ENCODE measurements at regions not wholly inside any gene's neighbourhood (a gene's known extent, or its start where the extent isn't known, plus 50 kb on each side); places are given as distances from the start of the nearest gene placed in this dataset.

GRCh38 chr11:110802162-110802561 is 89.9 kb upstream of the ARHGAP20 start:
- intact Hi-C loops (cut with micrococcal nuclease), result no loop called here

GRCh38 chr11:110801328-110801727 is 89.1 kb upstream of the ARHGAP20 start:
- POLR2A ChIA-PET, result no interaction called here
- H3K27me3 Mint-ChIP-seq (ENCODE audit: insufficient read depth, unreplicated experiment), result peaks cover 22% of the 10 kb centered on the region

More at GRCh38 chr11:110802162-110802561, 89.9 kb upstream of the ARHGAP20 start:
- Mint-ChIP-seq H3K9me3 (ENCODE audit: unreplicated experiment) (no peaks in the 10 kb centered on the region), H3K4me1 (ENCODE audit: insufficient read depth, unreplicated experiment) (no peaks in the 10 kb centered on the region), H3K36me3 (ENCODE audit: insufficient read depth, unreplicated experiment) (no peaks in the 10 kb centered on the region), H3K27me3 (ENCODE audit: insufficient read depth, unreplicated experiment) (peaks cover 30% of the 10 kb centered on the region), H3K27ac (ENCODE audit: low read depth, unreplicated experiment) (no peak overlapping the region), H3K4me3 (ENCODE audit: unreplicated experiment) (no peak overlapping the region)
- ChIA-PET CTCF (no interaction called here), POLR2A (no interaction called here)
- no TSS peak for BruUV-seq (replicated peaks)
- no peak for DNase-seq (ENCODE audit: unreplicated experiment)
- TF ChIP-seq, protein P1, sequence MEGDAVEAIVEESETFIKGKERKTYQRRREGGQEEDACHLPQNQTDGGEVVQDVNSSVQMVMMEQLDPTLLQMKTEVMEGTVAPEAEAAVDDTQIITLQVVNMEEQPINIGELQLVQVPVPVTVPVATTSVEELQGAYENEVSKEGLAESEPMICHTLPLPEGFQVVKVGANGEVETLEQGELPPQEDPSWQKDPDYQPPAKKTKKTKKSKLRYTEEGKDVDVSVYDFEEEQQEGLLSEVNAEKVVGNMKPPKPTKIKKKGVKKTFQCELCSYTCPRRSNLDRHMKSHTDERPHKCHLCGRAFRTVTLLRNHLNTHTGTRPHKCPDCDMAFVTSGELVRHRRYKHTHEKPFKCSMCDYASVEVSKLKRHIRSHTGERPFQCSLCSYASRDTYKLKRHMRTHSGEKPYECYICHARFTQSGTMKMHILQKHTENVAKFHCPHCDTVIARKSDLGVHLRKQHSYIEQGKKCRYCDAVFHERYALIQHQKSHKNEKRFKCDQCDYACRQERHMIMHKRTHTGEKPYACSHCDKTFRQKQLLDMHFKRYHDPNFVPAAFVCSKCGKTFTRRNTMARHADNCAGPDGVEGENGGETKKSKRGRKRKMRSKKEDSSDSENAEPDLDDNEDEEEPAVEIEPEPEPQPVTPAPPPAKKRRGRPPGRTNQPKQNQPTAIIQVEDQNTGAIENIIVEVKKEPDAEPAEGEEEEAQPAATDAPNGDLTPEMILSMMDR (IDR thresholded peaks at IDR 0.05; ENCODE audit: unreplicated experiment), result no peak

DNA sequence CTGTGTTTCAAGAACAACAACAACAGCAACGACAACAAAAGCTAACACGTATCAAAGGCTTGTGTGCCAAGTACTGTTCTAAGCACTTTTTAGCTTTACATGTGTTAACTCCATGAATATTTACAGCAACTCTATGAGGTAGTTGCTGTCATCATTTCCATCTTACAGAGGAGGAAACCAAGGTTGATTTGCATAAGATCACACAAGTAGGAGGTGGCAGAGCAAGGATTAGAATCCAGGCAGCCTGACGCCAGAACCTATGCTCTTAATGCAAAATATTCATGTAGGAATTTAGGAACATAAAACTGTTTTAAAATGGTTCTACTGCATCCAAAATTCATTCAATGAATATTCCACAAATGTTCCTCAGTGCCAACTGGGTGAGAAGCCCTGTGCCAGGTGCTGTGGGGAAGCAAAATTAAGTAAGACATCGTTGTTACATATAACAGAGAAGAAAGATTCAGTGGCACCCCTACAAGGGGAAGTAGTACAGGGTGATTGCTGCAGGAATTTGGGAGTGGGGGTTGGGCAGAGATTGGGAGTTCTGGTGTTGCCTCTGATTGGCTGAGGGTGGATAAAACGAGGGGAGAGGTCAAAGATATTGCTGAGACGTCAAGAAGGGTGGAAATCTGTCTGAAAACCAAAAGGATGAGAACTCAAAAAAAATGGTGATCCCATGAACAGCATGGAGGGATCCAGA is 86.1 kb upstream of the ARHGAP20 start:
- intact Hi-C loops (cut with micrococcal nuclease), result no loop called here

More at GRCh38 chr11:110801328-110801727, 89.1 kb upstream of the ARHGAP20 start:
- Mint-ChIP-seq H3K4me1 (ENCODE audit: insufficient read depth, unreplicated experiment) (no peaks in the 10 kb centered on the region), H3K36me3 (ENCODE audit: insufficient read depth, unreplicated experiment) (no peaks in the 10 kb centered on the region), H3K4me3 (ENCODE audit: unreplicated experiment) (no peak overlapping the region), H3K9me3 (ENCODE audit: unreplicated experiment) (no peaks in the 10 kb centered on the region), H3K27ac (ENCODE audit: low read depth, unreplicated experiment) (no peak overlapping the region)
- no TSS peak for BruUV-seq (replicated peaks)
- intact Hi-C loops (cut with micrococcal nuclease), result no loop called here
- CTCF ChIA-PET, result no interaction called here
- DNase-seq (ENCODE audit: unreplicated experiment), result no peak
- TF ChIP-seq, protein P1 (IDR thresholded peaks at IDR 0.05; ENCODE audit: unreplicated experiment), result no peak

GRCh38 chr11:110797453-110797852 is 85.2 kb upstream of the ARHGAP20 start:
- CTCF ChIA-PET, result no interaction called here
- POLR2A ChIA-PET, result interaction anchor here (0.6 kb wide), 1 partner anchor 204 kb away, joined by 3 read pairs; no protein-coding TSS in a partner anchor
- TF ChIP-seq, protein P1 (IDR thresholded peaks at IDR 0.05; ENCODE audit: unreplicated experiment), result no peak
- intact Hi-C loops (cut with micrococcal nuclease), result no loop called here
- Mint-ChIP-seq H3K9me3 (ENCODE audit: unreplicated experiment) (no peaks in the 10 kb centered on the region), H3K4me3 (ENCODE audit: unreplicated experiment) (no peak overlapping the region), H3K36me3 (ENCODE audit: insufficient read depth, unreplicated experiment) (no peaks in the 10 kb centered on the region), H3K27me3 (ENCODE audit: insufficient read depth, unreplicated experiment) (peaks cover 27% of the 10 kb centered on the region), H3K27ac (ENCODE audit: low read depth, unreplicated experiment) (no peak overlapping the region), H3K4me1 (ENCODE audit: insufficient read depth, unreplicated experiment) (no peaks in the 10 kb centered on the region)
- BruUV-seq (replicated peaks), result no TSS peak
- DNase-seq (ENCODE audit: unreplicated experiment), result no peak

More for the DNA sequence above, 86.1 kb upstream of the ARHGAP20 start:
- no peak for DNase-seq (ENCODE audit: unreplicated experiment)
- TF ChIP-seq, protein P1 (IDR thresholded peaks at IDR 0.05; ENCODE audit: unreplicated experiment), result no peak
- POLR2A ChIA-PET, result interaction anchor here (0.6 kb wide), 1 partner anchor 203 kb away, joined by 3 read pairs; no protein-coding TSS in a partner anchor
- BruUV-seq (replicated peaks), result no TSS peak
- peaks cover 18% of the 10 kb centered on the region for H3K27me3 Mint-ChIP-seq (ENCODE audit: insufficient read depth, unreplicated experiment)
- H3K27ac Mint-ChIP-seq (ENCODE audit: low read depth, unreplicated experiment), result no peak overlapping the region
- H3K9me3 Mint-ChIP-seq (ENCODE audit: unreplicated experiment), result no peaks in the 10 kb centered on the region
- no peaks in the 10 kb centered on the region for H3K4me1 Mint-ChIP-seq (ENCODE audit: insufficient read depth, unreplicated experiment)
- CTCF ChIA-PET, result interaction anchor here (0.6 kb wide), 1 partner anchor 29 kb away, joined by 3 read pairs; no protein-coding TSS in a partner anchor
- H3K36me3 Mint-ChIP-seq (ENCODE audit: insufficient read depth, unreplicated experiment), result no peaks in the 10 kb centered on the region
- no peak overlapping the region for H3K4me3 Mint-ChIP-seq (ENCODE audit: unreplicated experiment)
